Erythroblast (primary cell): ENCODE measurements at regions not wholly inside any gene's neighbourhood (a gene's known extent, or its start where the extent isn't known, plus 50 kb on each side); places are given as distances from the start of the nearest gene placed in this dataset.

Experiments
- GATA1 ChIP-seq: IDR thresholded peaks from 2 replicates; pipeline ENCODE4 v1.6.1; 2011; ENCODE audit warnings: low read depth, mild to moderate bottlenecking, control low read depth, low read length, moderate library complexity
- POLR2A ChIP-seq: IDR thresholded peaks from 2 replicates; pipeline ENCODE4 v1.6.1; 2011; ENCODE audit warnings: mild to moderate bottlenecking, low read length

- TF ChIP-seq POLR2A (no peak), GATA1 (no peak)
Observed at GRCh38 chrX:10929747-10930146, 181.4 kb upstream of the HCCS start.
